Chondrocyte (in vitro differentiated cells): ENCODE measurements at regions not wholly inside any gene's neighbourhood (a gene's known extent, or its start where the extent isn't known, plus 50 kb on each side); places are given as distances from the start of the nearest gene placed in this dataset.

Experiments used
- DNase-seq: peaks from one replicate; pipeline ENCODE4 v3.0.0; 2021; ENCODE audit warnings: mixed read lengths, low spot score
- H3K27ac Mint-ChIP-seq: one replicate; pipeline ENCODE4 v1.8.0; 2021; ENCODE audit warnings: mild to moderate bottlenecking, moderate library complexity, mixed read lengths; ENCODE audit not compliant: unreplicated experiment
- H3K27me3 Mint-ChIP-seq: 2 replicates; pipeline ENCODE4 v1.8.0; 2021; ENCODE audit warnings: low read depth, mixed read lengths
- H3K36me3 Mint-ChIP-seq: 2 replicates; pipeline ENCODE4 v1.8.0; 2021; ENCODE audit warnings: low read depth, mixed read lengths
- H3K4me1 Mint-ChIP-seq: 2 replicates; pipeline ENCODE4 v1.8.0; 2021; ENCODE audit warnings: low read depth, mild to moderate bottlenecking, mixed read lengths
- H3K4me3 Mint-ChIP-seq: one replicate; pipeline ENCODE4 v1.8.0; 2021; ENCODE audit warnings: mild to moderate bottlenecking, moderate library complexity, mixed read lengths; ENCODE audit not compliant: unreplicated experiment
- H3K9me3 Mint-ChIP-seq: 2 replicates; pipeline ENCODE4 v1.8.0; 2021; ENCODE audit warnings: low read depth, mixed read lengths
- CTCF ChIP-seq: fragments of 200-600 bp; sonication (generic); IDR thresholded peaks from 2 replicates; pipeline ENCODE4 v1.5.0; 2021; ENCODE audit warnings: antibody characterized with exemption, mild to moderate bottlenecking, moderate library complexity

GRCh38 chrX:3226087-3226486 lies 120.4 kb downstream of the MXRA5 start:
- no peak for TF ChIP-seq CTCF
- H3K36me3 Mint-ChIP-seq = no peaks in the 10 kb centered on the region
- DNase-seq = no peak
- H3K9me3 Mint-ChIP-seq = no peaks in the 10 kb centered on the region
- H3K4me3 Mint-ChIP-seq = no peak overlapping the region
- no peaks in the 10 kb centered on the region for H3K27me3 Mint-ChIP-seq
- H3K27ac Mint-ChIP-seq = no peak overlapping the region
- peaks cover 13% of the 10 kb centered on the region for H3K4me1 Mint-ChIP-seq

GRCh38 chrX:3221643-3222042 lies 124.8 kb downstream of the MXRA5 start:
- Mint-ChIP-seq H3K36me3 (no peaks in the 10 kb centered on the region), H3K27ac (no peak overlapping the region), H3K4me3 (no peak overlapping the region), H3K9me3 (peaks cover 1% of the 10 kb centered on the region), H3K27me3 (no peaks in the 10 kb centered on the region), H3K4me1 (no peaks in the 10 kb centered on the region)
- no peak for TF ChIP-seq CTCF
- no peak for DNase-seq

- no peak overlapping the region for H3K27ac Mint-ChIP-seq
- H3K36me3 Mint-ChIP-seq = no peaks in the 10 kb centered on the region
- H3K27me3 Mint-ChIP-seq = no peaks in the 10 kb centered on the region
- no peak for TF ChIP-seq CTCF
- H3K4me3 Mint-ChIP-seq = no peak overlapping the region
- H3K9me3 Mint-ChIP-seq = peaks cover 2% of the 10 kb centered on the region
- no peak for DNase-seq
- H3K4me1 Mint-ChIP-seq = no peaks in the 10 kb centered on the region
Observed at GRCh38 chrX:3219667-3220066, 126.8 kb downstream of the MXRA5 start.

GRCh38 chrX:3219231-3219630 lies 127.2 kb downstream of the MXRA5 start:
- no peak for DNase-seq
- no peaks in the 10 kb centered on the region for H3K27me3 Mint-ChIP-seq
- no peaks in the 10 kb centered on the region for H3K4me1 Mint-ChIP-seq
- H3K27ac Mint-ChIP-seq = no peak overlapping the region
- H3K9me3 Mint-ChIP-seq = peaks cover 2% of the 10 kb centered on the region
- no peak for TF ChIP-seq CTCF
- H3K4me3 Mint-ChIP-seq = no peak overlapping the region
- H3K36me3 Mint-ChIP-seq = no peaks in the 10 kb centered on the region

- H3K36me3 Mint-ChIP-seq = no peaks in the 10 kb centered on the region
- TF ChIP-seq CTCF = no peak
- H3K4me3 Mint-ChIP-seq = no peak overlapping the region
- DNase-seq = no peak
- H3K4me1 Mint-ChIP-seq = no peaks in the 10 kb centered on the region
- no peaks in the 10 kb centered on the region for H3K27me3 Mint-ChIP-seq
- no peak overlapping the region for H3K27ac Mint-ChIP-seq
- H3K9me3 Mint-ChIP-seq = peaks cover 2% of the 10 kb centered on the region
Observed at GRCh38 chrX:3218442-3218841, 128.0 kb downstream of the MXRA5 start.
